DND-41 (cell line): ENCODE measurements at regions not wholly inside any gene's neighbourhood (a gene's known extent, or its start where the extent isn't known, plus 50 kb on each side); places are given as distances from the start of the nearest gene placed in this dataset.

Experiments
- ATAC-seq: fragments of 200-7000 bp; cut with Tn5 transposase; 3 replicates; pipeline ENCODE4 v1.9.1; 2021; ENCODE audit warnings: low read depth; ENCODE audit not compliant: insufficient read depth
- DNase-seq: peaks from one replicate; pipeline ENCODE4 v3.0.0-alpha.2; 2020
- H2AFZ ChIP-seq: 2 replicates; pipeline ENCODE4 v1.6.0; 2012; ENCODE audit warnings: low read depth, low read length
- H3K27ac ChIP-seq: 2 replicates; pipeline ENCODE4 v1.5.1; 2012; ENCODE audit warnings: low read length, inconsistent platforms
- H3K27me3 ChIP-seq: fragments of 200-600 bp; sonication (generic); 2 replicates; pipeline ENCODE4 v1.6.0; 2012; ENCODE audit warnings: low read length, mild to moderate bottlenecking, inconsistent platforms; ENCODE audit not compliant: insufficient read depth, poor library complexity
- H3K36me3 ChIP-seq: 2 replicates; pipeline ENCODE4 v1.5.1; 2012; ENCODE audit warnings: low read length, inconsistent platforms; ENCODE audit not compliant: insufficient read depth
- H3K4me1 ChIP-seq: 2 replicates; pipeline ENCODE4 v1.5.1; 2012; ENCODE audit warnings: mild to moderate bottlenecking, low read length; ENCODE audit not compliant: insufficient read depth
- H3K4me2 ChIP-seq: 2 replicates; pipeline ENCODE4 v1.6.0; 2012; ENCODE audit warnings: mild to moderate bottlenecking, moderate library complexity, low read length, inconsistent platforms; ENCODE audit not compliant: insufficient read depth
- H3K4me3 ChIP-seq, 2 experiments: fragments of 200-600 bp in 1 of 2; shearing (Covaris generic) in 1 of 2; 2 replicates each; pipeline ENCODE4 v1.5.1; 2012 to 2016; ENCODE audit warnings: inconsistent platforms in 2 of 2, low read length in 2 of 2, mild to moderate bottlenecking in 2 of 2, low read depth in 1 of 2, moderate library complexity in 1 of 2
- H3K79me2 ChIP-seq: 2 replicates; pipeline ENCODE4 v1.6.0; 2012; ENCODE audit warnings: low read length, inconsistent platforms; ENCODE audit not compliant: insufficient read depth
- H3K9ac ChIP-seq: 2 replicates; pipeline ENCODE4 v1.6.0; 2012; ENCODE audit warnings: low read depth, mild to moderate bottlenecking, inconsistent platforms, low read length, moderate library complexity
- H3K9me3 ChIP-seq: 2 replicates; pipeline ENCODE4 v1.5.1; 2012; ENCODE audit warnings: low read length, moderate library complexity, mild to moderate bottlenecking, inconsistent platforms; ENCODE audit not compliant: insufficient read depth, severe bottlenecking
- H4K20me1 ChIP-seq: 2 replicates; pipeline ENCODE4 v1.6.0; 2012; ENCODE audit warnings: low read length; ENCODE audit not compliant: insufficient read depth
- CTCF ChIP-seq: IDR thresholded peaks from 2 replicates; pipeline ENCODE4 v1.5.1; 2012; ENCODE audit warnings: borderline replicate concordance, low read length, moderate library complexity, mild to moderate bottlenecking; ENCODE audit not compliant: poor library complexity, severe bottlenecking; ENCODE audit errors: extremely low read depth
- EZH2 ChIP-seq: IDR thresholded peaks from 3 replicates; pipeline ENCODE4 v1.6.1; 2012; ENCODE audit warnings: borderline replicate concordance, low read depth, mild to moderate bottlenecking, moderate library complexity, low read length, inconsistent platforms; ENCODE audit not compliant: severe bottlenecking

- Histone ChIP-seq H3K4me3 (no peak overlapping the region), H3K27ac (no peak overlapping the region), H3K36me3 (no peaks in the 10 kb centered on the region), H3K4me1 (no peaks in the 10 kb centered on the region), H2AFZ (no peak overlapping the region), H3K9ac (no peak overlapping the region), H3K27me3 (no peaks in the 10 kb centered on the region), H3K79me2 (no peaks in the 10 kb centered on the region), H3K9me3 (no peaks in the 10 kb centered on the region), H4K20me1 (no peaks in the 10 kb centered on the region), H3K4me2 (no peak overlapping the region)
- no peak for ATAC-seq
- TF ChIP-seq CTCF (no peak), EZH2 (no peak)
- no peak for DNase-seq
Observed at GRCh38 chr2:34365512-34365911, 766.4 kb upstream of the FAM98A start.

GRCh38 chr2:34353509-34354113 lies 754.5 kb upstream of the FAM98A start:
- Histone ChIP-seq H4K20me1 (no peaks in the 10 kb centered on the region), H3K4me2 (no peak overlapping the region), H2AFZ (no peak overlapping the region), H3K27me3 (no peaks in the 10 kb centered on the region), H3K9me3 (no peaks in the 10 kb centered on the region), H3K36me3 (no peaks in the 10 kb centered on the region), H3K79me2 (no peaks in the 10 kb centered on the region), H3K4me1 (no peaks in the 10 kb centered on the region), H3K4me3 (no peak overlapping the region), H3K9ac (no peak overlapping the region), H3K27ac (no peak overlapping the region)
- TF ChIP-seq CTCF (no peak), EZH2 (no peak)
- DNase-seq (no peak), ATAC-seq (no peak)

GRCh38 chr2:34349527-34349926 lies 750.4 kb upstream of the FAM98A start:
- Histone ChIP-seq H3K9ac (no peak overlapping the region), H3K27ac (no peak overlapping the region), H3K4me1 (no peaks in the 10 kb centered on the region), H4K20me1 (no peaks in the 10 kb centered on the region), H3K4me3 (no peak overlapping the region), H3K9me3 (no peaks in the 10 kb centered on the region), H3K27me3 (no peaks in the 10 kb centered on the region), H3K36me3 (no peaks in the 10 kb centered on the region), H2AFZ (no peak overlapping the region), H3K4me2 (no peak overlapping the region), H3K79me2 (no peaks in the 10 kb centered on the region)
- no peak for TF ChIP-seq EZH2
- TF ChIP-seq CTCF, result no peak
- ATAC-seq, result no peak
- no peak for DNase-seq
